Dedifferentiated amniotic fluid mesenchymal stem cell (primary cell): ENCODE measurements at regions not wholly inside any gene's neighbourhood (a gene's known extent, or its start where the extent isn't known, plus 50 kb on each side); places are given as distances from the start of the nearest gene placed in this dataset.
"Not testable (repeated sequence)": the region's sequence is repeated elsewhere in the genome, so short reads cannot be mapped to it uniquely, and the experiment has no call there.

Experiments used
- DNase-seq: peaks from one replicate; pipeline ENCODE4 v3.0.0-alpha.2; 2016; ENCODE audit errors: extremely low spot score

GRCh38 chr17:26936645-26937044 lies 357.3 kb upstream of the WSB1 start:
- DNase-seq, result not testable (repeated sequence)

DNA sequence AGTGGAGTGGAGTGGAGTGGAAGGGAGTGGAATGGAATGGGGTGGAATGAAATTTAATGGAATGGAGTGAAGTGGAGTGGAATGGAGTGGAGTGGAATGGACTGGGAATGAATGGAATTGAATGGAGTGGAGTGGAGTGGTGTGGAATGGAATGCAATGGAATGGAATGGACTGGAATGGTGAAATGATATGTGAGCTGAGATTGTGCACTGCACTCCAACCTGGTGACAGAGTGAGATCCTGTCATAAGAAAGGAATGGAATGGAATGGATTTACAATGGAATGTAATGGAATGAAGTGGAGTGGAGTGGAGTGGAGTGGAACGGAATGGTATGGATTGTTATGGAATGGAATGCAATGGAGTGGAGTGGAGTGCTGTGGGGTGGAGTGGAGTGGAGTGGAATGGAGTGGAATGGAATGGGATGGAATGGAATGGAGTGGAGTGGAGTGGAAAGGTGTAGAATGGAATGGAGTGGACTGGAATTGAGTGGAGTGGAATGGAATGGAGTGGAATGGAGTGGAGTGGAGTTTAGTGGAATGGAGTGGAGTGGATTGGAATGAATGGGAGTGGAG lies 356.1 kb upstream of the WSB1 start:
- DNase-seq, result not testable (repeated sequence)

DNA sequence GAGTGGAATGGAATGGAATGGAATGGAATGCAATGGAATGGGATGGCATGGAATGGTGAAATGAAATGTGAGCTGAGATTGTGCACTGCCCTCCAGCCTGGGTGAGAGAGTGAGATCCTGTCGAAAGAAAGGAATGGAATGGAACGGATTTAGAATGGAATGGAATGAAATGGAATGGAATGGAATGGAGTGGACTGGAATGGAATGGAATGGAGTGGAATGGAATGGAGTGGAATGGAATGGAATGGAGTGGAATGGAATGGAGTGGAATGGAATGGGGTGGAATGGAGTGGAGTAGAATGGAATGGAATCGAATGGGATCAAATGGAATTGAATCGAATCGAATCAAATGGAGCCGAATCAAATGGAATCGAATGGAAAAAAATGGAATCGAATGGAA lies 354.2 kb upstream of the WSB1 start:
- DNase-seq, result not testable (repeated sequence)

DNA sequence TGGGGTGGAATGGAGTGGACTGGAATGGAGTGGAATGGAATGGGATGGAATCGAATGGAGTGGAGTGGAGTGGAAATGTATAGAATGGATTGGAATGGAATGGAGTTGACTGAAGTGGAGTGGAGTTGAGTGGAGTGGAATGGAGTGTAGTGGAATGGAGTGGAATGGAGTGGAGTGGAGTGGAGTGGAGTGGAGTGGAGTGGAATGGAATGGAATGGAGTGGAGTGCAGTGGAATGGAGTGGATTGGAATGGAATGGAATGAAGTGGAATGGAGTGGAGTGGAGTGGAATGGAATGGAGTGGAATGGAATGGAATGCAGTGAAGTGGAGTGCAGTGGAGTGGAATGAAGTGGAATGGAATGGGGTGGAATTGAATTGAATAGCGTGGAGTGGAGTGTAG lies 353.3 kb upstream of the WSB1 start:
- not testable (repeated sequence) for DNase-seq

- no peak for DNase-seq
Measured at GRCh38 chr17:26962255-26963162, 331.4 kb upstream of the WSB1 start.

DNA sequence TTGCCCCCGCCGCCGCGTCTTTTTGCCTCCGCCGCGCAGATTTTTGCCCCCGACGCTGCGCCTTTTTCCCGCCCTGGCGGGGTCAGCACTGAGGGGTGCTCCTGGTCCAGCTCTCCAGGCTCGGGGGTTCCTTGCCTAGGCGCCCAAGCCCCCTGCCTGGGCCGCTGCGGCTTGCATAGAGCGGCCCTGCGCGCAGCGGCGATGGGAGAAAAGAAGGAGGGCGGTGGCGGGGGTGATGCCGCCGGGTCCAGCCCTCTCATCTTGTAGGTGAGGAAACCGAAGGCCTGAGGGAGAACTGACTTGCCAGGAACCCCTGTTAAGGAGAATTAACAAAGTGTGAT lies 330.8 kb upstream of the WSB1 start:
- DNase-seq, result no peak

GRCh38 chr17:26965898-26966624 lies 327.9 kb upstream of the WSB1 start:
- DNase-seq, result not testable (repeated sequence)

DNA sequence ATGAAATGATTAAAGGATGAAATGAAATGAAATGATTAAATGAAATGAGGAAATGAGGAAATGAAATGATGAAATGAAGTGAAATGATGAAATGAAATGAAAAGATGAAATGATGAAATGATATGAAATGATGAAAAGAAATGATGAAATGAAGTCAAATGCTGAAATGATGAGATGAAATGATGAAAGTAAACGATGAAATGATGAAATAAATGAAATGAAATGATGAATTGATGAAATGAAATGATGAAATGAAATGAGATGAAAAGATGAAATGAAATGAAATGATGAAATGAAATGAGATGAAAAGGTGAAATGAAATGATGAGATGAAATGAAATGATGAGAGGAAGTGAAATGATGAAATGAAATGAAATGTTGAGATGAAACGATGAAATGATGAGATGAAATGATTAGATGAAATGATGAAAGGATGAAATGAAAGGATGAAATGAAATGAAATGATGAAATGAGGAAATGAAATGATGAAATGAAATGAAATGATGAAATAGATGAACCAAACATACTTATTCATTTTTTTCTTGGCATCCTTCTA lies 327.2 kb upstream of the WSB1 start:
- DNase-seq, result not testable (repeated sequence)

- not testable (repeated sequence) for DNase-seq
Measured at GRCh38 chr17:26981845-26982425, 312.0 kb upstream of the WSB1 start.

GRCh38 chr17:26982563-26982962 lies 311.4 kb upstream of the WSB1 start:
- DNase-seq, result not testable (repeated sequence)

DNA sequence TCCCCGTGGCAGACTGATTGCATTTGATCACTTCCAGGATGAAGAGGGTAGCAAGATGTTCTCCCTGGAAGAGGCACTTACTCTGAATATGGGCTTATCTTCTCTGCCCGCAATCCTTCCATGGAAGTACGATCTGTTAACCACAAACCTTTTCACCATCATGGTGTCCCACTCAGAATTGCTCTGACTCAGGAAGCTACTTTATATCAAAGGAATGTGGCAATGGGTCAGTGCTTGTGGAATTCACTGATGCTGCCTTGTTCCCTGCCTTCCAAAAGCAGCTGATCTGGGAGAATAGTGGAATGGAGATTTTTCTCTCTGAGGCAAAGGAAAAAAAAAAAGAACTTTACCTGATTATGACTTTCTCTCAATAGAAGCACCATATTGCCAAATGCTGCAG lies 306.1 kb upstream of the WSB1 start:
- DNase-seq, result not testable (repeated sequence)

DNA sequence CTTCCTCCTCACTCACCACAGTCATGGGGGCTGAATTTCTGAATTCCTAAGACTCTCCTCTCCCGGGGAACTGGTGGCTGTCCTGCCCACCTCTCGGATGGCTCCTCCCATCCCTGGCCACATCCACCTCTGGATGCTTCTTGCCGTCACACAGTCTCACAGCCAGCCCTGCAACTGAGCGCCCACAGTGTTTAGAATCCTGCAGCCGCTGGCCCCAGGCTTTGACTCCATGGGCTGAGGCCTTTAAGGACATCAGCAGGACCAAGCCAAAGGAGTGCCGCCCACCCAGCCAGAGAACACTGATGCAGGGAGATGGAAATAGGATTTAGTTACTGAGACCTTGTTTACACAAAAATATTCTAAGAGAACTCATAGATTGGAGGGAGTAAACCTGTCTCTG lies 299.3 kb upstream of the WSB1 start:
- DNase-seq, result not testable (repeated sequence)

- DNase-seq, result not testable (repeated sequence)
Measured at GRCh38 chr17:26996146-26996916, 297.6 kb upstream of the WSB1 start.

GRCh38 chr17:27007734-27008531 lies 286.0 kb upstream of the WSB1 start:
- DNase-seq, result not testable (repeated sequence)

- peak; percentile 4 for DNase-seq
Measured at GRCh38 chr17:27009087-27009486, 284.8 kb upstream of the WSB1 start.

DNA sequence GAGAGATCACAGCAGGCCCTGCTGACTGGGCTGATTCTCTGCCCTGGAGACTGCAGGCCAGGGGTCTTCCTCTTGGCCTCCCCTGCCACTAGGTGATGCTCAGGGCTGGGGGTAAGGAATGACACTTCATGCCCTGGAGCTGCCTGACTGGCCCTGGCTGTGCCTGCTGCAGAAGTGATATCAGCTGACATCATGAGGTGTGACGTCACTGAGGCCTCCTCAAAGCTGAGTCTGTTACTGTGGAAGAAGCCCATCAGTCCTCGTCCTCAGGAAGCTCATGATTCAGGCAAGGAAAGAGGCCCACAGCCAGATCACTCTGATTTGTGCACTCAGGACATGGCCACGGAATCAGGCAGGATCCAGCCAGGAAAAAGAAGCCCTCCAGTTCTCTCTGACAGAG lies 283.8 kb upstream of the WSB1 start:
- not testable (repeated sequence) for DNase-seq

DNA sequence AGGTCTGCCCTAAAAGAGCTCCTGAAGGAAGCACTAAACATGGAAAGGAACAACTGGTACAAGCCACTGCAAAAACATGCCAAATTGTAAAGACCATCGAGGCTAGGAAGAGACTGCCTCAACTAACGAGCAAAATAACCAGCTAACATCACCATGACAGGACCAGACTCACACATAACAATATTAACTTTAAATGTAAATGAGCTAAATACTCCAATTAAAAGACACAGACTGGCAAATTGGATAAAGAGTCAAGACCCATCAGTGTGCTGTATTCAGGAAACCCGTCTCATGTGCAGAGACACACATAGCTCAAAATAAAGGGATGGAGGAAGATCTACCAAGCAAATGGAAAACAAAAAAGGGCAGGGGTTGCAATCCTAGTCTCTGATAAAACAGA lies 263.4 kb upstream of the WSB1 start:
- DNase-seq, result not testable (repeated sequence)

- DNase-seq, result no peak
Measured at GRCh38 chr17:27038676-27039075, 255.2 kb upstream of the WSB1 start.

- DNase-seq, result not testable (repeated sequence)
Measured at GRCh38 chr17:27045039-27045438, 248.9 kb upstream of the WSB1 start.

DNA sequence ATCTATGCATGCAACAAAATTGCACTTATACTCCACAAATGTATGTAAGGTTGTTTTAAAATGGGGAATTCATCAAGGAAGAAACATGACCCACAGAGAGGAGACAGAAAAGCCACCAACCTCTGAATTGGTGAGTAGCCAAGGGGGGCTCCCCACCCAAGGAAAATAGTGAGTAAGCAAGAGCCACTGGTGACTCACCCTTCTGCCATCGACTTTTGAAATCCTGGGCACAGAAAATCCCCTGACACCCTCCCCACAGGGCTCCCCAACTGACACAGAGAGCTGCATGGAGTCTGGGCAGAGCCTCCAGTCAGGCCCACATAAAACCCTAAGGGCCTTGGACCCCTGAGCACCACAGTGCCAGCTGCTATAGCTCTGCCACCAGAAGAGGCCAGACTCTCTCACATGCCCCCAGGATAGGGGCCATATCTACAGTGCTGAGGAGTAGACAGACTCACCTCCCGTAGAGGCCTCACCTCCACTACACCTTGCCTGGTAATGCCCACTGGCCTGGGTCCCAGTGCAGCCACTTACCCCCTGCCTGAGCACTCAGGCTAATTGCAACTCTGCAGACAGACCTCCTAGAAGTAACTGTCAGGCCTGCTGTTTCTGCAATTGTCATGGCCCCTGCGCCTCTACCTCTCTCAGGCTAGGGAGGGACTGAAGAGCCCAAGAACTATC lies 244.7 kb upstream of the WSB1 start:
- DNase-seq, result peak; percentile 9
